ENCODE measurements at regions not wholly inside any gene's neighbourhood (a gene's known extent, or its start where the extent isn't known, plus 50 kb on each side); places are given as distances from the start of the nearest gene placed in this dataset.

GRCh38 chr20:39290575-39290974, 328.4 kb downstream of the DHX35 start:
- no peaks in the 10 kb centered on the region for H3K4me1 Mint-ChIP-seq (ENCODE audit: low read depth)
- TF ChIP-seq CTCF (IDR thresholded peaks at IDR 0.05; ENCODE audit: unreplicated experiment) = no peak
- H3K36me3 Mint-ChIP-seq (ENCODE audit: insufficient read depth) = peaks cover 4% of the 10 kb centered on the region
- H3K4me3 Mint-ChIP-seq (ENCODE audit: low read depth) = no peak overlapping the region
- DNase-seq (ENCODE audit: low spot score, unreplicated experiment) = no peak
- no peak overlapping the region for H3K27ac Mint-ChIP-seq
- H3K27me3 Mint-ChIP-seq = no peaks in the 10 kb centered on the region
- peaks cover 13% of the 10 kb centered on the region for H3K9me3 Mint-ChIP-seq (ENCODE audit: low read depth)

- no peak for TF ChIP-seq CTCF (IDR thresholded peaks at IDR 0.05; ENCODE audit: unreplicated experiment)
- peaks cover 4% of the 10 kb centered on the region for H3K36me3 Mint-ChIP-seq (ENCODE audit: insufficient read depth)
- no peaks in the 10 kb centered on the region for H3K27me3 Mint-ChIP-seq
- no peak for DNase-seq (ENCODE audit: low spot score, unreplicated experiment)
- H3K4me1 Mint-ChIP-seq (ENCODE audit: low read depth) = no peaks in the 10 kb centered on the region
- peaks cover 13% of the 10 kb centered on the region for H3K9me3 Mint-ChIP-seq (ENCODE audit: low read depth)
- no peak overlapping the region for H3K4me3 Mint-ChIP-seq (ENCODE audit: low read depth)
- no peak overlapping the region for H3K27ac Mint-ChIP-seq
Observed at GRCh38 chr20:39289831-39290230, 327.7 kb downstream of the DHX35 start.

- Mint-ChIP-seq H3K9me3 (ENCODE audit: low read depth) (peaks cover 13% of the 10 kb centered on the region), H3K27me3 (no peaks in the 10 kb centered on the region), H3K36me3 (ENCODE audit: insufficient read depth) (peaks cover 4% of the 10 kb centered on the region), H3K4me1 (ENCODE audit: low read depth) (no peaks in the 10 kb centered on the region), H3K4me3 (ENCODE audit: low read depth) (no peak overlapping the region), H3K27ac (no peak overlapping the region)
- no peak for DNase-seq (ENCODE audit: low spot score, unreplicated experiment)
- peak; percentile 44 for TF ChIP-seq CTCF (IDR thresholded peaks at IDR 0.05; ENCODE audit: unreplicated experiment)
Observed at GRCh38 chr20:39289316-39289715, 327.2 kb downstream of the DHX35 start.

- Mint-ChIP-seq H3K27ac (no peak overlapping the region), H3K36me3 (ENCODE audit: insufficient read depth) (peaks cover 4% of the 10 kb centered on the region), H3K4me3 (ENCODE audit: low read depth) (no peak overlapping the region), H3K4me1 (ENCODE audit: low read depth) (no peaks in the 10 kb centered on the region), H3K9me3 (ENCODE audit: low read depth) (peaks cover 13% of the 10 kb centered on the region), H3K27me3 (peaks cover 7% of the 10 kb centered on the region)
- DNase-seq (ENCODE audit: low spot score, unreplicated experiment) = no peak
- TF ChIP-seq CTCF (IDR thresholded peaks at IDR 0.05; ENCODE audit: unreplicated experiment) = no peak
Observed at GRCh38 chr20:39283464-39283863, 321.3 kb downstream of the DHX35 start.

- Mint-ChIP-seq H3K4me3 (ENCODE audit: low read depth) (no peak overlapping the region), H3K36me3 (ENCODE audit: insufficient read depth) (peaks cover 2% of the 10 kb centered on the region), H3K9me3 (ENCODE audit: low read depth) (peaks cover 5% of the 10 kb centered on the region), H3K4me1 (ENCODE audit: low read depth) (no peaks in the 10 kb centered on the region), H3K27me3 (peaks cover 7% of the 10 kb centered on the region), H3K27ac (no peak overlapping the region)
- no peak for DNase-seq (ENCODE audit: low spot score, unreplicated experiment)
- TF ChIP-seq CTCF (IDR thresholded peaks at IDR 0.05; ENCODE audit: unreplicated experiment) = no peak
Observed at GRCh38 chr20:39282619-39283092, 320.5 kb downstream of the DHX35 start.

Measured in progenitor cell of endocrine pancreas (in vitro differentiated cells).